Endothelial cell of umbilical vein (primary cell): ENCODE measurements at regions not wholly inside any gene's neighbourhood (a gene's known extent, or its start where the extent isn't known, plus 50 kb on each side); places are given as distances from the start of the nearest gene placed in this dataset.

Experiments
- BruUV-seq: library from RNA; stranded (reverse); fragments of 400-500 nt; replicated peaks from 2 replicates; lab custom pipeline; 2021; lab: Mats Ljungman, UMichigan
- CTCF ChIA-PET: fragments of 300-600, 350-600 bp; sonication (Branson Sonifier 250); formaldehyde crosslinking; loops from one replicate; lab custom pipeline; 2021; ENCODE audit warnings: antibody characterized with exemption, inconsistent platforms; lab: Charles Lee
- POLR2A ChIA-PET: fragments of 300-600, 350-600 bp; sonication (Branson Sonifier 250); formaldehyde crosslinking; loops from one replicate; lab custom pipeline; 2021; ENCODE audit warnings: antibody characterized with exemption, inconsistent platforms; lab: Charles Lee
- DNase-seq: peaks from one replicate; pipeline ENCODE4 v3.0.0-alpha.2; 2011; ENCODE audit warnings: low read depth, low spot score
- FAIRE-seq: peaks from 2 replicates; lab custom pipeline; 2011; peaks lifted over from hg19 to GRCh38; lab: Jason Lieb, UNC
- H2AFZ ChIP-seq: 2 replicates; pipeline ENCODE4 v1.6.0; 2012; ENCODE audit warnings: low read depth, low read length, control low read depth, inconsistent platforms
- H3K27ac ChIP-seq: 2 replicates; pipeline ENCODE4 v1.5.1; 2011; ENCODE audit warnings: low read depth, mild to moderate bottlenecking, control low read depth, low read length, moderate library complexity; ENCODE audit not compliant: insufficient read depth
- H3K27me3 ChIP-seq, 2 experiments: 2 replicates each; pipeline versions ENCODE4 v1.6.0 to v1.6.1; 2011; ENCODE audit warnings: low read length in 2 of 2, mixed read lengths in 1 of 2; ENCODE audit not compliant: control insufficient read depth in 2 of 2, insufficient read depth in 2 of 2
- H3K36me3 ChIP-seq, 2 experiments: 2 replicates in 1 of 2; 3 replicates in 1 of 2; pipeline ENCODE4 v1.5.1; 2011; ENCODE audit warnings: low read length in 2 of 2, mild to moderate bottlenecking in 1 of 2, moderate library complexity in 1 of 2; ENCODE audit not compliant: control insufficient read depth in 2 of 2, insufficient read depth in 2 of 2; ENCODE audit errors: extremely low read depth in 1 of 2
- H3K4me1 ChIP-seq: 3 replicates; pipeline ENCODE4 v1.5.1; 2011; ENCODE audit warnings: mild to moderate bottlenecking, low read length; ENCODE audit not compliant: control insufficient read depth, insufficient read depth; ENCODE audit errors: extremely low read depth
- H3K4me2 ChIP-seq: 2 replicates; pipeline ENCODE4 v1.6.1; 2011; ENCODE audit warnings: low read length, control low read depth, mixed read lengths; ENCODE audit not compliant: insufficient read depth
- H3K4me3 ChIP-seq, 3 experiments: fragments of 200-600 bp in 1 of 3; sonication (generic), shearing (Covaris generic) in 1 of 3; replicated peaks in 1 of 3; 2 replicates each; pipeline ENCODE4 v1.5.1; 2011 to 2016; ENCODE audit warnings: control low read depth in 3 of 3, low read length in 3 of 3, mild to moderate bottlenecking in 2 of 3, inconsistent platforms in 1 of 3, low read depth in 1 of 3, moderate library complexity in 1 of 3; ENCODE audit not compliant: insufficient read depth in 1 of 3
- H3K79me2 ChIP-seq: 2 replicates; pipeline ENCODE4 v1.6.0; 2012; ENCODE audit warnings: low read length, inconsistent platforms; ENCODE audit not compliant: control insufficient read depth, insufficient read depth
- H3K9ac ChIP-seq: replicated peaks from 2 replicates; pipeline ENCODE3; 2011; ENCODE audit warnings: low read length, control low read depth; ENCODE audit not compliant: insufficient read depth; ENCODE audit errors: extremely low read depth
- H3K9me1 ChIP-seq: replicated peaks from 3 replicates; pipeline ENCODE4 v1.6.0; 2011; ENCODE audit warnings: mild to moderate bottlenecking, low read length; ENCODE audit not compliant: control insufficient read depth, insufficient read depth; ENCODE audit errors: extremely low read depth
- H3K9me3 ChIP-seq: replicated peaks from 2 replicates; pipeline ENCODE4 v1.5.1; 2012; ENCODE audit warnings: low read length, inconsistent platforms; ENCODE audit not compliant: control insufficient read depth, insufficient read depth
- H4K20me1 ChIP-seq: replicated peaks from 2 replicates; pipeline ENCODE3; 2011; ENCODE audit warnings: mild to moderate bottlenecking, low read length; ENCODE audit not compliant: control insufficient read depth, insufficient read depth; ENCODE audit errors: extremely low read depth
- CTCF ChIP-seq, 2 donors: IDR thresholded peaks; 1 replicate in 1 of 2; 2 replicates in 1 of 2; pipeline ENCODE4 v1.5.1; 2011; ENCODE audit warnings: low read length in 2 of 2, mild to moderate bottlenecking in 2 of 2, moderate library complexity in 2 of 2, control low read depth in 1 of 2, inconsistent platforms in 1 of 2, low read depth in 1 of 2; ENCODE audit not compliant: insufficient read depth in 1 of 2; ENCODE audit errors: extremely low read depth in 1 of 2
- EZH2 ChIP-seq: IDR thresholded peaks from 2 replicates; pipeline ENCODE4 v1.6.1; 2012; ENCODE audit warnings: borderline replicate concordance, low read depth, mild to moderate bottlenecking, moderate library complexity, low read length, inconsistent platforms; ENCODE audit not compliant: severe bottlenecking
- FOS ChIP-seq: IDR thresholded peaks from 2 replicates; pipeline ENCODE4 v1.6.1; 2011; ENCODE audit warnings: mild to moderate bottlenecking, low read length, moderate library complexity, borderline replicate concordance; ENCODE audit not compliant: insufficient read depth
- GATA2 ChIP-seq: IDR thresholded peaks from 2 replicates; pipeline ENCODE4 v1.7.0; 2011; ENCODE audit warnings: low read depth, mild to moderate bottlenecking, moderate library complexity, mixed read lengths, low read length; ENCODE audit not compliant: insufficient read length, insufficient read depth
- JUN ChIP-seq: IDR thresholded peaks from 2 replicates; pipeline ENCODE4 v1.6.1; 2011; ENCODE audit warnings: borderline replicate concordance, low read depth; ENCODE audit not compliant: insufficient read length, insufficient read depth
- MAX ChIP-seq: IDR thresholded peaks from 2 replicates; pipeline ENCODE4 v1.6.1; 2011; ENCODE audit not compliant: insufficient read depth, insufficient read length
- MYC ChIP-seq: IDR thresholded peaks from one replicate; pipeline ENCODE4 v1.6.1; 2011; ENCODE audit warnings: mild to moderate bottlenecking, low read depth, low read length
- POLR2A ChIP-seq: IDR thresholded peaks from 2 replicates; pipeline ENCODE4 v1.6.1; 2012; ENCODE audit warnings: low read depth, mild to moderate bottlenecking, control low read depth, low read length
- POLR2AphosphoS5 ChIP-seq: IDR thresholded peaks from 2 replicates; pipeline ENCODE4 v1.6.1; 2012; ENCODE audit warnings: low read depth, mild to moderate bottlenecking, control low read depth, low read length, moderate library complexity; ENCODE audit not compliant: insufficient read depth
- dilution Hi-C: fragments of 300-500 bp; cut with MboI; formaldehyde crosslinking; loops from one replicate; pipeline ENCODE4 v1.15.0; 2019; ENCODE audit warnings: low sequenced_read_pairs; ENCODE audit not compliant: extremely low pct_ligation_motif_present
- intact Hi-C: fragments of 100-400 bp; cut with micrococcal nuclease; formaldehyde crosslinking; loops from one replicate; pipeline ENCODE4 v1.10.0; 2022

- peaks cover 0 to 2% of the 10 kb centered on the region in 2 experiments for H3K27me3 ChIP-seq
- intact Hi-C loops (no loop called here), dilution Hi-C loops (no loop called here)
- no peaks in the 10 kb centered on the region for H3K9me3 ChIP-seq
- DNase-seq (no peak), FAIRE-seq (no peak)
- no peaks in the 10 kb centered on the region for H3K4me1 ChIP-seq
- no peak overlapping the region for H3K4me3 ChIP-seq
- H3K36me3 ChIP-seq, result no peaks in the 10 kb centered on the region
- no peaks in the 10 kb centered on the region for H4K20me1 ChIP-seq
- no peak overlapping the region for H3K4me2 ChIP-seq
- POLR2A ChIA-PET, result no interaction called here
- H3K79me2 ChIP-seq, result no peaks in the 10 kb centered on the region
- TF ChIP-seq GATA2 (no peak), EZH2 (no peak), MAX (no peak), CTCF (IDR thresholded peaks at IDR 0.05; ENCODE audit: extremely low read depth in 1 of 2, insufficient read depth in 1 of 2, low read depth in 1 of 2, low read length in 2 of 2) (no peak)
- H2AFZ ChIP-seq, result no peak overlapping the region
- CTCF ChIA-PET, result no interaction called here
- no peaks in the 10 kb centered on the region for H3K9me1 ChIP-seq
- H3K9ac ChIP-seq, result no peak overlapping the region
- no TSS peak for BruUV-seq
- no peak overlapping the region for H3K27ac ChIP-seq
These were observed 142.1 kb downstream of the CDCA7 start for GRCh38 chr2:173496746-173497145.

- FAIRE-seq (no peak), DNase-seq (no peak)
- Histone ChIP-seq H3K4me3 (no peak overlapping the region), H3K4me2 (no peak overlapping the region), H3K36me3 (no peaks in the 10 kb centered on the region), H3K9ac (no peak overlapping the region), H3K27ac (no peak overlapping the region), H3K27me3 (no peaks in the 10 kb centered on the region), H3K9me1 (no peaks in the 10 kb centered on the region), H3K9me3 (no peaks in the 10 kb centered on the region), H3K4me1 (no peaks in the 10 kb centered on the region), H2AFZ (no peak overlapping the region), H4K20me1 (no peaks in the 10 kb centered on the region), H3K79me2 (no peaks in the 10 kb centered on the region)
- BruUV-seq, result no TSS peak
- CTCF ChIA-PET, result interaction anchor here (0.9 kb wide), 1 partner anchor 52 kb away, joined by 3 read pairs; no protein-coding TSS in a partner anchor
- TF ChIP-seq EZH2 (no peak), POLR2A (no peak), MAX (no peak), GATA2 (no peak), POLR2AphosphoS5 (no peak), JUN (no peak), MYC (no peak), CTCF (IDR thresholded peaks at IDR 0.05; ENCODE audit: extremely low read depth in 1 of 2, insufficient read depth in 1 of 2, low read depth in 1 of 2, low read length in 2 of 2) (no peak), FOS (no peak)
- intact Hi-C loops, result no loop called here
- POLR2A ChIA-PET, result no interaction called here
- dilution Hi-C loops, result no loop called here
These were observed 146.3 kb downstream of the CDCA7 start for GRCh38 chr2:173500953-173501352.
